Gastroesophageal sphincter (tissue), 3 donors: ENCODE measurements at regions not wholly inside any gene's neighbourhood (a gene's known extent, or its start where the extent isn't known, plus 50 kb on each side); places are given as distances from the start of the nearest gene placed in this dataset.

ENCODE experiments used
- EP300 ChIP-seq: sonication (generic); formaldehyde crosslinking; IDR thresholded peaks from one replicate; pipeline ENCODE4 v1.6.1; 2017; ENCODE audit warnings: antibody characterized with exemption, mild to moderate bottlenecking
- POLR2A ChIP-seq, 2 donors: fragments of 450-650 bp; IDR thresholded peaks; one replicate each; pipeline ENCODE4 v1.6.1; 2017; ENCODE audit warnings: antibody characterized with exemption in 2 of 2, mild to moderate bottlenecking in 2 of 2, moderate library complexity in 1 of 2
- TF ChIP-seq, protein P1 (sequence below), 4 experiments: fragments of 200-600 bp in 2 of 4; fragments of 450-650 bp in 2 of 4; sonication (generic) in 1 of 4; IDR thresholded peaks; one replicate each; pipeline ENCODE4 v1.5.1; 2017 to 2019; ENCODE audit warnings: antibody characterized with exemption in 4 of 4, mild to moderate bottlenecking in 2 of 4, moderate library complexity in 2 of 4

- TF ChIP-seq, protein P1, sequence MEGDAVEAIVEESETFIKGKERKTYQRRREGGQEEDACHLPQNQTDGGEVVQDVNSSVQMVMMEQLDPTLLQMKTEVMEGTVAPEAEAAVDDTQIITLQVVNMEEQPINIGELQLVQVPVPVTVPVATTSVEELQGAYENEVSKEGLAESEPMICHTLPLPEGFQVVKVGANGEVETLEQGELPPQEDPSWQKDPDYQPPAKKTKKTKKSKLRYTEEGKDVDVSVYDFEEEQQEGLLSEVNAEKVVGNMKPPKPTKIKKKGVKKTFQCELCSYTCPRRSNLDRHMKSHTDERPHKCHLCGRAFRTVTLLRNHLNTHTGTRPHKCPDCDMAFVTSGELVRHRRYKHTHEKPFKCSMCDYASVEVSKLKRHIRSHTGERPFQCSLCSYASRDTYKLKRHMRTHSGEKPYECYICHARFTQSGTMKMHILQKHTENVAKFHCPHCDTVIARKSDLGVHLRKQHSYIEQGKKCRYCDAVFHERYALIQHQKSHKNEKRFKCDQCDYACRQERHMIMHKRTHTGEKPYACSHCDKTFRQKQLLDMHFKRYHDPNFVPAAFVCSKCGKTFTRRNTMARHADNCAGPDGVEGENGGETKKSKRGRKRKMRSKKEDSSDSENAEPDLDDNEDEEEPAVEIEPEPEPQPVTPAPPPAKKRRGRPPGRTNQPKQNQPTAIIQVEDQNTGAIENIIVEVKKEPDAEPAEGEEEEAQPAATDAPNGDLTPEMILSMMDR (IDR thresholded peaks at IDR 0.05), result no peak
- no peak for TF ChIP-seq POLR2A (IDR thresholded peaks at IDR 0.05)
- no peak for TF ChIP-seq EP300
Observed at GRCh38 chr13:56670563-56670962, 470.2 kb upstream of the PRR20A start.
